H9 (cell line): ENCODE measurements at regions not wholly inside any gene's neighbourhood (a gene's known extent, or its start where the extent isn't known, plus 50 kb on each side); places are given as distances from the start of the nearest gene placed in this dataset.

Experiments
- DNase-seq: peaks from one replicate; pipeline ENCODE4 v3.0.0-alpha.2; 2017
- H2AFZ ChIP-seq: one replicate; pipeline ENCODE4 v1.6.1; 2013; ENCODE audit warnings: mild to moderate bottlenecking, low read length, control low read depth, moderate library complexity
- H2AK5ac ChIP-seq: 2 replicates; pipeline ENCODE4 v1.6.1; 2013; ENCODE audit warnings: low read length, control low read depth, mixed read lengths; ENCODE audit not compliant: insufficient read length
- H2BK120ac ChIP-seq: one replicate; pipeline ENCODE4 v1.6.1; 2013; ENCODE audit warnings: low read depth, mild to moderate bottlenecking, low read length, control low read depth, inconsistent platforms; ENCODE audit not compliant: poor library complexity, severe bottlenecking
- H2BK12ac ChIP-seq: 2 replicates; pipeline ENCODE4 v1.6.1; 2013; ENCODE audit warnings: low read length, control low read depth, mixed read lengths, low read depth; ENCODE audit not compliant: insufficient read length
- H2BK15ac ChIP-seq: 2 replicates; pipeline ENCODE4 v1.6.1; 2013; ENCODE audit warnings: low read depth, low read length, control low read depth
- H2BK20ac ChIP-seq: one replicate; pipeline ENCODE4 v1.6.1; 2013; ENCODE audit warnings: low read depth, mild to moderate bottlenecking, low read length, control low read depth, inconsistent platforms; ENCODE audit not compliant: poor library complexity, severe bottlenecking
- H2BK5ac ChIP-seq: 2 replicates; pipeline ENCODE4 v1.6.1; 2013; ENCODE audit warnings: low read length, control low read depth, mixed read lengths; ENCODE audit not compliant: insufficient read length
- H3K14ac ChIP-seq: 2 replicates; pipeline ENCODE4 v1.6.1; 2013; ENCODE audit warnings: low read length, control low read depth; ENCODE audit not compliant: insufficient read depth
- H3K18ac ChIP-seq: 2 replicates; pipeline ENCODE4 v1.6.1; 2013; ENCODE audit warnings: low read depth, mild to moderate bottlenecking, mixed read lengths, low read length, control low read depth; ENCODE audit not compliant: insufficient read length
- H3K23ac ChIP-seq: 2 replicates; pipeline ENCODE4 v1.6.1; 2013; ENCODE audit warnings: low read length, control low read depth, mixed read lengths, low read depth; ENCODE audit not compliant: insufficient read length
- H3K23me2 ChIP-seq: 2 replicates; pipeline ENCODE4 v1.6.1; 2013; ENCODE audit warnings: low read depth, mild to moderate bottlenecking, mixed read lengths, low read length, control low read depth; ENCODE audit not compliant: insufficient read length, poor library complexity, severe bottlenecking
- H3K27ac ChIP-seq: 2 replicates; pipeline ENCODE4 v1.5.1; 2013; ENCODE audit warnings: low read length, control low read depth, mixed read lengths, low read depth; ENCODE audit not compliant: insufficient read length
- H3K27me3 ChIP-seq: 2 replicates; pipeline ENCODE4 v1.6.1; 2013; ENCODE audit warnings: low read length, control low read depth, inconsistent platforms; ENCODE audit not compliant: insufficient read depth
- H3K4ac ChIP-seq: 2 replicates; pipeline ENCODE4 v1.6.1; 2013; ENCODE audit warnings: low read depth, mild to moderate bottlenecking, control low read depth, inconsistent platforms, low read length, moderate library complexity
- H3K4me1 ChIP-seq: 2 replicates; pipeline ENCODE4 v1.6.1; 2013; ENCODE audit warnings: low read length, control low read depth, inconsistent platforms; ENCODE audit not compliant: insufficient read depth
- H3K4me2 ChIP-seq: 2 replicates; pipeline ENCODE4 v1.6.1; 2013; ENCODE audit warnings: low read length, control low read depth, mixed read lengths; ENCODE audit not compliant: insufficient read length, insufficient read depth
- H3K56ac ChIP-seq: 2 replicates; pipeline ENCODE4 v1.6.1; 2013; ENCODE audit warnings: low read depth, mild to moderate bottlenecking, mixed read lengths, low read length, control low read depth; ENCODE audit not compliant: insufficient read length
- H3K79me1 ChIP-seq: 2 replicates; pipeline ENCODE4 v1.6.1; 2013; ENCODE audit warnings: low read depth, mild to moderate bottlenecking, moderate library complexity, low read length, control low read depth, inconsistent platforms; ENCODE audit not compliant: insufficient read depth, poor library complexity, severe bottlenecking
- H3K79me2 ChIP-seq: 2 replicates; pipeline ENCODE4 v1.6.1; 2013; ENCODE audit warnings: low read length, control low read depth, inconsistent platforms; ENCODE audit not compliant: insufficient read depth
- H3K9ac ChIP-seq: 2 replicates; pipeline ENCODE4 v1.6.1; 2013; ENCODE audit warnings: low read length, control low read depth, mixed read lengths; ENCODE audit not compliant: insufficient read length; ENCODE audit errors: extremely low read depth
- H3K9me3 ChIP-seq: one replicate; pipeline ENCODE4 v1.6.1; 2013; ENCODE audit warnings: low read depth, low read length, inconsistent platforms; ENCODE audit not compliant: control insufficient read depth
- H3T11ph ChIP-seq: one replicate; pipeline ENCODE4 v1.6.1; 2013; ENCODE audit warnings: mild to moderate bottlenecking, low read length, control low read depth, inconsistent platforms
- H4K20me1 ChIP-seq: one replicate; pipeline ENCODE4 v1.6.1; 2013; ENCODE audit not compliant: control insufficient read depth, insufficient read length, insufficient read depth
- H4K5ac ChIP-seq: 2 replicates; pipeline ENCODE4 v1.6.1; 2013; ENCODE audit warnings: low read depth, mild to moderate bottlenecking, mixed read lengths, low read length, control low read depth; ENCODE audit not compliant: insufficient read length
- H4K8ac ChIP-seq: replicated peaks from 2 replicates; pipeline ENCODE4 v1.6.1; 2013; ENCODE audit warnings: low read length, control low read depth, mixed read lengths, low read depth; ENCODE audit not compliant: insufficient read length
- H4K91ac ChIP-seq: 2 replicates; pipeline ENCODE4 v1.6.1; 2013; ENCODE audit warnings: low read depth, mild to moderate bottlenecking, moderate library complexity, mixed read lengths, low read length, control low read depth; ENCODE audit not compliant: insufficient read length
- H3K27ac Mint-ChIP-seq, 3 experiments: 2 replicates in 2 of 3; 3 replicates in 1 of 3; pipeline ENCODE4 v1.8.0; 2020 to 2021; ENCODE audit warnings: mixed read lengths in 3 of 3, mild to moderate bottlenecking in 1 of 3, moderate library complexity in 1 of 3
- H3K27me3 Mint-ChIP-seq: 2 replicates; pipeline ENCODE4 v1.8.0; 2021; ENCODE audit warnings: low read depth, mild to moderate bottlenecking, moderate library complexity, mixed read lengths
- H3K36me3 Mint-ChIP-seq, 3 experiments: 2 replicates in 2 of 3; 3 replicates in 1 of 3; pipeline ENCODE4 v1.8.0; 2020 to 2021; ENCODE audit warnings: low read depth in 3 of 3, mixed read lengths in 3 of 3; ENCODE audit not compliant: insufficient read depth in 1 of 3
- H3K4me1 Mint-ChIP-seq, 2 experiments: 2 replicates each; pipeline ENCODE4 v1.8.0; 2020; ENCODE audit warnings: mixed read lengths in 2 of 2
- H3K4me3 Mint-ChIP-seq, 2 experiments: 2 replicates in 1 of 2; 3 replicates in 1 of 2; pipeline ENCODE4 v1.8.0; 2020 to 2021; ENCODE audit warnings: mild to moderate bottlenecking in 2 of 2, mixed read lengths in 2 of 2, moderate library complexity in 1 of 2
- H3K9me3 Mint-ChIP-seq, 2 experiments: 2 replicates in 1 of 2; 3 replicates in 1 of 2; pipeline ENCODE4 v1.8.0; 2020; ENCODE audit warnings: mild to moderate bottlenecking in 2 of 2, mixed read lengths in 2 of 2, moderate library complexity in 1 of 2
- WGBS: extraction: QIAGEN DNeasy Blood & Tissue Kit; methylation state at CpG from one replicate; pipeline ENCODE4 v1.1.7; 2013; ENCODE audit warnings: missing lambda C conversion rate, low lambda C conversion rate, mixed read lengths; ENCODE audit not compliant: insufficient read length; ENCODE audit errors: extremely low coverage; 5-methylcytosine and 5-hydroxymethylcytosine counted together
- TF ChIP-seq, protein P1 (sequence below): fragments of 200-600 bp; sonication (generic); conservative IDR thresholded peaks from 3 replicates; pipeline ENCODE4 v1.8.0; 2021; ENCODE audit warnings: antibody characterized with exemption, mild to moderate bottlenecking

DNA sequence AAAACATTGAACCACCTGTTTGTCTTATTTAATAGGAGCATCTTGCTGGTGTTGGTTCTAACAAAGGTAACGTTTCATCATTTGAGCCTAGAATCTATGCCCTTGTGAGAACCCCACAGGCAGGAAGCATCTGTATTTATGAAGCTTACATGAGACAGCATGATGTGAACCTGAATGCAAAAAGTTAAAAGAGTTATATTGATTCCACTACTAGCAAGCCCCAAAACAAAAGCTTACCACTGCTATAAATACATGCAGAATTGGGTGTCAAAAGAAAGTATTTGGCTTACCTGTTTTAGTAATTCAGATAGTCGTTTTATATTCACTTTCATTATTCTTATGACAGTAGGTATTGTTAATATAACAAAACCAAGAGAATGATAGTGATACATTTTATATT is 301.2 kb upstream of the ADGRL2 start:
- Mint-ChIP-seq H3K36me3 (peaks cover 0 to 9% (median 2%) of the 10 kb centered on the region in 3 experiments; a peak in 4 of 7 replicates), H3K4me1 (peaks cover 6 to 13% of the 10 kb centered on the region in 2 experiments), H3K27ac (no peak overlapping the region), H3K9me3 (peaks cover 0 to 5% of the 10 kb centered on the region in 2 experiments; a peak in 2 of 5 replicates), H3K27me3 (no peaks in the 10 kb centered on the region; the same call in 1 of the 2 replicates), H3K4me3 (no peak overlapping the region)
- no peaks in the 10 kb centered on the region for H3K79me1 ChIP-seq
- no peaks in the 10 kb centered on the region for H4K20me1 ChIP-seq
- H3K18ac ChIP-seq: no peak overlapping the region
- no peak overlapping the region for H4K91ac ChIP-seq
- H3K27me3 ChIP-seq: no peaks in the 10 kb centered on the region
- no peak overlapping the region for H2BK5ac ChIP-seq
- WGBS: no CpG with 5 or more reads among the region's 2 CpGs
- H3K14ac ChIP-seq: no peak overlapping the region
- no peak overlapping the region for H3K4ac ChIP-seq
- no peaks in the 10 kb centered on the region for H3K9me3 ChIP-seq
- H3T11ph ChIP-seq: no peak overlapping the region
- H2BK20ac ChIP-seq: no peak overlapping the region
- no peak for DNase-seq
- no peak overlapping the region for H2AFZ ChIP-seq
- no peak overlapping the region for H2BK12ac ChIP-seq
- H3K79me2 ChIP-seq: no peaks in the 10 kb centered on the region
- H3K9ac ChIP-seq: no peak overlapping the region
- H2BK120ac ChIP-seq: no peak overlapping the region
- no peak overlapping the region for H4K5ac ChIP-seq
- TF ChIP-seq, protein P1, sequence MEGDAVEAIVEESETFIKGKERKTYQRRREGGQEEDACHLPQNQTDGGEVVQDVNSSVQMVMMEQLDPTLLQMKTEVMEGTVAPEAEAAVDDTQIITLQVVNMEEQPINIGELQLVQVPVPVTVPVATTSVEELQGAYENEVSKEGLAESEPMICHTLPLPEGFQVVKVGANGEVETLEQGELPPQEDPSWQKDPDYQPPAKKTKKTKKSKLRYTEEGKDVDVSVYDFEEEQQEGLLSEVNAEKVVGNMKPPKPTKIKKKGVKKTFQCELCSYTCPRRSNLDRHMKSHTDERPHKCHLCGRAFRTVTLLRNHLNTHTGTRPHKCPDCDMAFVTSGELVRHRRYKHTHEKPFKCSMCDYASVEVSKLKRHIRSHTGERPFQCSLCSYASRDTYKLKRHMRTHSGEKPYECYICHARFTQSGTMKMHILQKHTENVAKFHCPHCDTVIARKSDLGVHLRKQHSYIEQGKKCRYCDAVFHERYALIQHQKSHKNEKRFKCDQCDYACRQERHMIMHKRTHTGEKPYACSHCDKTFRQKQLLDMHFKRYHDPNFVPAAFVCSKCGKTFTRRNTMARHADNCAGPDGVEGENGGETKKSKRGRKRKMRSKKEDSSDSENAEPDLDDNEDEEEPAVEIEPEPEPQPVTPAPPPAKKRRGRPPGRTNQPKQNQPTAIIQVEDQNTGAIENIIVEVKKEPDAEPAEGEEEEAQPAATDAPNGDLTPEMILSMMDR: no peak
- no peak overlapping the region for H3K23ac ChIP-seq
- no peak overlapping the region for H3K4me2 ChIP-seq
- no peak overlapping the region for H3K27ac ChIP-seq
- H2BK15ac ChIP-seq: no peak overlapping the region
- no peak overlapping the region for H2AK5ac ChIP-seq
- no peak overlapping the region for H4K8ac ChIP-seq
- no peak overlapping the region for H3K56ac ChIP-seq
- no peaks in the 10 kb centered on the region for H3K23me2 ChIP-seq
- no peaks in the 10 kb centered on the region for H3K4me1 ChIP-seq
